Cerebellar cortex (tissue), 1 donor: ENCODE measurements at regions not wholly inside any gene's neighbourhood (a gene's known extent, or its start where the extent isn't known, plus 50 kb on each side); places are given as distances from the start of the nearest gene placed in this dataset.

ENCODE experiments used
- DNase-seq: peaks from one replicate; pipeline ENCODE4 v3.0.0-alpha.2; 2015; ENCODE audit warnings: low spot score

DNA sequence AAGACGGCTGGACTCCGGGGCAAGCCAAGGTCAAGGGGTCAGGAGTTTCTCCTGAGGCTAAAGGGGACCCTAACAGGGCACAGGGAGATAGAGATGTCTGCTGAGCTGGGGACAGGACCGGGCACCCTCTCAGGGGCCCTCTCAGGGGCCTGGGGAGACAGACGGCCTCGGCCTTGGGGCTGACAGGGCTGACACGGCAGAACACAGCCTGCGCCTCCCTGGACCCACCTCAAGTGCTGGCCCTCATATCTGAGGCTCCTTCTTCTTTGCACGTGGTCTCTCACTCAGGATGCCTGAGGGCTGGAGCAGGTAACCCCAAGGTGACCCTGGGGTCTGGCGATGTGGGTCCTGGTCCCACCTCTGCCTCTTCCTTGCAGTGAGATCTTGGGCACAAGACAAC lies 186.9 kb upstream of the TNRC6C start:
- no peak for DNase-seq

DNA sequence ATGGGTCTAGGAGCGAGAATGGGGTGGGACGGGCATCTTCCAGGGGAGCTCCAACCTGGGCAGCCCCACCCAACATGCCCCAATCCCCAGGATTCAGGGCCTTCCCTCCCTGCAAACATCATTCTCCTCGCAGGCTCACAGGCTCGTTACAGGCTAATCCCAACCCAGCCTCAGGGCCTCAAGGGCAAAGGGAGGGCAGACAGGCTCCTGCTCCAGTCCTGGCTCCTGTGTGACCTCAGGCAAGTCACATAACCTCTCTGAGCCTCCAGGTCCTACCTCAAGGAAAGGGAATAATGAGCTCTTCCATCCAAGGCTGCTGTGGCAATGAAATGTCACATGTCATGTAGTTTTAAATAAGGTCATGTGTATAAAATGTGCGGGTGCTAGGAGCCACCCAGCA lies 186.5 kb upstream of the TNRC6C start:
- DNase-seq, result no peak

DNA sequence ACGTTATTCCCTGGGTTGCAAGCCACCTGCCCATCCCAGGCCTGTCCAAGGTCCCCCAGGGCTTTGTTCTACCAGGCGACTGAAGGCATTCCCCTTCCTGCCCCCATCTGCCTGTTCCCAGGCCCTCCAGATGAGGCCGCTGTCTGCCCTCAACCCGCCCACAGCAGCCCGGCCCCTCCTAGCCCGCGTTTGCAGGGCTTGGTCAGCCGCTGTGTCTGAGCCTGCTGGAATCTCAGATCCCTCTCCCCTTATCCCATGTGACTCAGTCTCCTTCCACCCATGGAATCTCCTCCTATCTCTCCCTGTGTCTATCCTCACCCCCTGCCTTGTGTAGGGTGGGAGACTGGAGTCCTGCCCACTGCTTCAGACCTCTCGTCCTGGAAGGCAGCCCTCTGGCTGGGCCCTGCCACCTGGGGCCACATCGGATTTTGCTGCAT lies 186.0 kb upstream of the TNRC6C start:
- peak; percentile 43 for DNase-seq

DNA sequence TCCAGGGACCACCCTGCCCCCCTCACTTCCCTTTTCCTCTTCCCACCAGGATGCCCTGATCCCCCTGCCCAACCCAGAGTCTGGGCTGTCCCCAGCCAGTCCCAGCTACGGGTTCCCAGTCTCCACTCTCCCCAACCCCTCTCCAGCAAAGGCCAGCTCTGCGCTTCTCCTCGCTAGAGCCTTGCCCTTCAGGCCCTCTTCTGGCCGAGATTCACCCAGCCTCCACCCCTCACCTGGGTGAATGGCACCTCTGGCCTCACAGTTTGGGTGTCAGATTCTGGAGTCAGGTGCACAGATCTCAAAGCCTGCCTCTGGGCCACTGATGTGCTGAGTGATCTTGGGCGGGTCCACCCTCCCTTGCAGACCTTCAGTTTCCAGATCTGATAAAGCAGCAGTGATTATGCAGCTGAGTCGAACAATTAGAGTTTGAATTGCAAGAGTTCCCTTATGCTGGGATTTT lies 185.6 kb upstream of the TNRC6C start:
- DNase-seq, result no peak

DNA sequence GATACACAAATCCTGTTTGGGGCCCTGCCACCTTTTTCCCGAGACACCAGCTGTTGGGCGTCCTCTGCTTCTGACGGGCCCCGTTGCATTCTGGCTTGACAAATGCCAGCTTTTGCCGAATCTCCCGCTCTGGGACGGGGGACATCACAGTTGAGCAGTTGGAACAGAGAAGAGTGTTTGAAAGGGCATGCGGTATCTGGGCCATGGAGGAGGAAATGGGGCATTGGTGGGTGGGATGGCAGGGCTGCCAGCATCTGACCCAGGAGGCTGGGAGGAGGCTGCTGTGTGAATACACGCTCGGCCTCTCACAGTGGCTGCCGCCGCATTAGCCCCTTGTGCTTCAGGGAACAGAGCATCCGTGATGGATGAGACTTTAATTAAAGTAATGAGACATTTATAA lies 184.3 kb upstream of the TNRC6C start:
- DNase-seq, result no peak

DNA sequence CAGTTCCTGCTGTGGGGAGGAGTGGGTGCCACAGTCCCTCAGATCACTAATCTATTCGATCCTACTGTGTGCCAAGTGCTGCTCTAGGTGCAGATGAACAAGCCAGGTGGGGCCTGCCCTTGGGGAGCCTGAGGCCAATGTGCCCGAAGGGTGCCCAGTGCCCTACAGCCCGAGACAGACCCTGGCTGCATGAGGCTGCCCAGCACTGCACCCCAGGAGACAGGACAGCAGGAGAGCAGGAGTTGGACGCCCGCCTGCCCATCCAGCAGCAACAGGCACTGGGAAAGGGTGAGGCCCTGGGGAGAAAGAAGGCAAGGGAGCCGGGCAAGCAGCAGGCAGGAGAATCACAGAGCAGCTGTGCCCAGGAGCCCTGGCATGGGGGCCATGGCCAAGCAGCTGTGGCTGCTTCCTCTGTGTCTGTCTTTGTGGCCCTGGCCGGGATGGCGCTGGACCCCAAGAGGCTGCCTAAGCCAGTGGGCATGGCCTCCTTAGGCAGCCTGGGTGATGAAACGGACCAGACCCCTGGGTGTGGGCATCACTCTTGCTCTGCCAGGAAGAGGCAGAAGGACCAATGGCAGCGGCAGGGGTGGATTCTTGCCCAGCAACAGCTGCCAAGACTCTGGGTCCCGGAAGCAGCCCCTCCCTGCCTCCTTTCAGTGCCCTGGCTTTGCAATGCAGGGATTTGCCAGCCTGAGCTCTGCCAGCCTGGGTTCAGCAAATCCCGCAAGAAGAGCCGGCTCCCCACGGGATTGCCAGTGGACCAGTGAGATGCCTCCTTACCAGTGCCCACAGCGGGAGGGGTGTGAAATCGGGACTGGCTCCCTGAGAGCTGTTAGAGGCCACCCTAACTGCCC lies 179.6 kb upstream of the TNRC6C start:
- DNase-seq, result peak; percentile 68

DNA sequence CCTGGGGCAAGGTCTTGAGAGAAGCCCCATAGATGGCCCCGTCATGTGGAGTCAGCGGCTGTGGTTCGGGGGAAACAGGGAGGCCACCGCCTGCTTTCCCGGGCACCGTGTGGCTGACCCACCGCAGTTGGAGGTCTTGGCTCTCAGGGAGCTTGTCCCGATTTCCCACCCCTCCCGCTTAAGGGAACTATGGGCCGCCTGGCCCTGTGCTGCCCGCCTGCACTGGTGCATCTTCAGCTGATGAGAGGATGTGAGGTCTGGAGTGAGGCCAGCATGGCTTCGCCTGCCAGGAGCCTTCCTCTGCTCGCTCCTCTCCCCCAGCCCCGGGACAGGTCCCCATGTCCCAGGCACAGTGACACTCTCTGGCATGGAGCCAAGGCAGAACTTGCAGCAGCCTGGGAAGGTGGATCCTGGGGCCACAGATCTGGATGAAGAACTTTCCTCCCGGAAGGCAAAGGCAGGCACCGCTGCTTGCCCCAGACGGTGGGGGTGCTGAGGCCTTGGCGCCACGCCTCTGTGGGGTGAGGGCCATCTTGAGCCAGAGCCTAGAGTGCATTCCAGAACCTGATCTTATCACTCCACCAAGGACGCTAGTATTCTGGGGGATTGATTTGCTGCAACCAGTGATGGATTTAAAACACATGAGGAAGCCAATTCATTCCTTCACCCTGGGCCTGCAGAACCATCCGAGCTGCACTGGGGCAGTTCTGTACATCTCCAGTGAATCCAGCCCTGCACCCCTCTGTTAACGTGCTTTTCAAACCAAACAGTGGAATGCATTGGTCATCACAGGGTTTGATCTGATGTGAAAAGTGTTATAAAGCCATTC lies 178.6 kb upstream of the TNRC6C start:
- DNase-seq, result peak; percentile 44

DNA sequence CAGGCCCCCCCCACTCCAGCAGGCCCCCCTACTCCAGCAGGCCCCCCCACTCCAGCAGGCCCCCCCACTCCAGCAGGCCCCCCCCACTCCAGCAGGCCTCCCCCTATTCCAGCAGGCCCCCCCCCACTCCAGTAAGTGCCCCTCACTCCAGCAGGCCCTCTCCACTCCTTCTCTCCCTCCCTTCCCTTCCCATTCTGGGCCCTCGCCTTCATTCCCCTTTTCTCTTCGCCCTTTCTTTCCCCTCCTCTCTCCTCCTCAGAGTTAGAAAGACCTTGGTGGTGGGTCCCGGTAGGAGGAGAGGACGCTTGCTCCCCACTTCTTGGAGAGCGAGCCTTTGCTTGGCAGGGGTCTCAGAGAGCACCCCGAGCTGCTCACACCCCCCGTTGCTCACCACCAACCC lies 177.0 kb upstream of the TNRC6C start:
- DNase-seq, result no peak

DNA sequence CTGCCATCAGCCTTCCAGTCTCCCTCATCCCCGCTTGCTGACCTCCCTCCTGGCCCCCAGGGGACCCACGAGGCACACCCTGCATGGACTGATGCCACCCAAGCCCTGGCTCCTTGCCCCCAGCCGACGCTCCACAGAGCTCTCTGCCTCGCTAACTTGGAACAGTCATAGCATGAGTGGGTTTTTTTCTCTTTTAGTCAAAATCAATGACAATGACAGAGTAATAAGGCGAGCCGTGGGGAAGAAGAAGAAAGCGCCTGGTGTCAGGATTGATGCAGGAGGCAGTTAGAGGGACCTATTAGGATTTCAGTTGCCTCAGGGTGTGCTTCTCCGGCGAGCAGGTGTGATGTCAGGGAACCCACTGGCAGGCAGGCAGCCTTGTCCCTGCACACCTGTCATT lies 176.3 kb upstream of the TNRC6C start:
- no peak for DNase-seq

DNA sequence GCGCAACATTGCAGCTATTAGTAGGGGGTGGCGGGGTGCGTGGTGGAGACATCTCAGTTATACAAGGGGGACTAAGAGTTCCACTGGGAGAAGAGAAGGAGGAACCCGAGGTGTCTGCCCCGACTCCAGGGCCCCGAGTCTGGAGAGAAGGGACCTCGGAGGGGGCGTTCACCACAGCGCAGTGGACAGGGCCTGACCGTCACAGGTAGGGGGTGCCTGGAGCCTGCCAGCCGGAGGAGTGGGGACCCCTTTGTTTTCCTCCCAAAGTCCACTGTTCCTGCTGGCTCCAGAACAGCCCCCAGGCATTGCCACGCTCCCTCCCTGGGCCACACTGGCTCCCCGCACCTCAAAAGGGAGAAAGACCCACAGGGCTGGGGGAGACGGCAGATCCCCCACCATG lies 175.9 kb upstream of the TNRC6C start:
- no peak for DNase-seq

DNA sequence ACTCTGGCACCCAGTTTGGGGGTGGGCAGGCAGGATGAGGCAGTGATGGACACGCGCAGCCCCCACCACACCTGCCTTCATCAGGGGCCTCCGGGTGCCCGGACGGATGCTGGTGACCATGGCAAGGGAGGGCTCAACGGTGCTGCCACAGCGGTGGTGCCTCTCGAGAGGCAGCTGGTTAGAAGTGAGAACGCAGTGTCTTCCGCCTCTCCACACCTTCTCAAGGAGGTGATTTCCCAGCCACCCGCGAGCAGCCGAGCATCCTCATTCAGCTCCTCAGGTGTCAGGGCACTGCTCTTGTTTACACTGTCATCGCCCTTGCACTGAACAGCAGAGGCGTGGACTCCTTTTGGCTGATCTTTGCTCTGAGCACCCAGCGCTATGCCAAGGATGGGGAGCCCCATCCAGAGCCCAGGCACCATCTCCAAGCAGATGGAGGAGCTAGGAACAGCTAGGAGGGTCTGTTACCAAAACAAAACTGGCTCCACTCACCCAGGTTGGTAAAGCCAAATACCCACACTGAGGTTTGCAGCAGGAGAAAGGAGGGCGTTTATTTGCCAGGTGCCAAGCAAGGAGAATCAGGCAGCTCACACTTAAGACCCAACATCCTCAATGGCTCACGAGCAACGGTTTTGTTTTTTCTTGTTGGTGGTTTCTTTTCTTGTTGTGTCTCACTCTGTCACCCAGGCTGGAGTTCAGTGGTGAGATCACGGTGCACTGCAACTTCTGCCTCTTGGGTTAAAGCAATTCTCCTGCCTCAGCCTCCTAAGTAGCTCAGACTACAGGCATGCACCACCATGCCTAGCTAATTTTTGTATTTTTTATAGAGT lies 174.3 kb upstream of the TNRC6C start:
- DNase-seq, result no peak

DNA sequence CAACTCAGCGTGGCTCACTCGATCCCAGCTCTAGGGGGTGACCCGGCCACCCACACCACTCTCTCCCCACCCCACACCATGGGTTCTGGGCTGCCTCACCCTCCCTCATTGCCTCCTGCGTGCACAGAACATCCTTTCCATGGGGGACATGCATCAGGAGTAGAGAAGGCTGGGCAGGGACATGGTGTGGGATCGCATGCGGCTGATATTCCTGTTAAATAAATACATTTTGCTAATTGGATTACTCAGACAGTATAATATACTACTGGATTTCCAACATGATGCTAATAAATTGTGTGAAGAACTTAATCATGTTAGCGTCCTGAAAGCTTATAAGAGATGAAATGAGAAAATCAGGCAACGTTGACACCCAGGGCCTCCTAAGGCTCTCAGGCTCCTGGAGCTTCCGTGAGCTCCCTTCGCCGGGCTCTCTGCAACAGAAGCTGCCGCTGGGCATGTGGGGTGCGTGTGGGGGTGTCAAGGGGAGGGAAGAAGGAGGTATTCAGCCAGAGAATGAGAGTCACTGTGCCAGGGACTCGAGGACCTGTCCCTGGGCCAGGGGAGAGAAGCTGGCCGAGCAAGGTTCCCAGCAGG lies 173.1 kb upstream of the TNRC6C start:
- DNase-seq, result no peak

DNA sequence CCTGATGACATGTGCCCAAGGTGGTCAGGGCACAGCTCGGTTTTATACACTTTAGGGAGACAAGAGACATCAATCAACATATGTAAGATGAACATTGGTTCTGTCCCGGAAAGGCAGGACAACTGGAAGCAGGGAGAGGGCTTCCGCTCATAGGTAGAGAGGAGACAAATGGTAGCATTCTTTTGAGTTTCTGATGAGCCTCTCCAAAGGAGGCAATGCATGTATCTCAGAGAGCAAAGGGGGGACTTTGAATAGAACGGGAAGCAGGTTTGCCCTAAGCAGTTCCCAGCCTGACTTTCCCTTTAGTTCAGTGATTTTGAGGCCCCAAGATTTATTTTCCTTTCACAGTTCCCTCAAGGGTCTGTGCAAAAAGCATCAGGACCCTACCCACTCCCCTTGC lies 172.4 kb upstream of the TNRC6C start:
- no peak for DNase-seq

DNA sequence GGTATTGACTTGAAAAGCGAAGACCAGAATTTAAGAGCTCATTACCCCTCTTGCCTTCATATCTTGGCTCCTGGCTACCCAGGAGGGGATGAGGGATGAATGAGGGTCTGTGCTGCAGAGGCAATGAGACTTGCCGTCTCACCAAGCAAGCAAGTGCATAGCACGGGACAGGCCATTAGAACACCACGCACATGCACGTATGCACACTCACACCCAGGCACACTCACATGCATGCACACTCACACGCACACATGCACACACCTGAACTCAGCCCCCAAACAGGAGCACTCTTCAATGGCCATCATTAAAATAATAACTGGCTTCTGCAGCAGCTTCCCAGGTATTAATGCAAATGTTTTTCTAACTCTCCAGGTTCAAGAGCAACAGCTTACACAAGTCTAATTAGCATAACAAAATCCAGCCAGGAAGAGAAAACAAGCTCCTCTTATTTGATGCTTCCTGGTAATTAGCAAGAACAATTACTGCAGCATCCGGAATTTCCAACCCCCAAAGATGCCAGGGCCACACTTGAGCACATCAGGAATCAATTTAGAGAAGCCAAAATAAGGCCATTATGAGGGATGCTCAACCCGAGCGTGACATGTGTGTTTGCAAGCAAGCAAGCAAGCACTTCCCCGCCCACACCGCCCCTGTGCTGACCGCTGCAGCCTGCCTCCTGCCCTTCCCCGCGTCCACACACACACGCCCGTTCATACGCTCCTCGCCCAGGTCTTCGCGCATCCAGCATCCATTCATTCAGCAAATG lies 171.6 kb upstream of the TNRC6C start:
- DNase-seq, result no peak

DNA sequence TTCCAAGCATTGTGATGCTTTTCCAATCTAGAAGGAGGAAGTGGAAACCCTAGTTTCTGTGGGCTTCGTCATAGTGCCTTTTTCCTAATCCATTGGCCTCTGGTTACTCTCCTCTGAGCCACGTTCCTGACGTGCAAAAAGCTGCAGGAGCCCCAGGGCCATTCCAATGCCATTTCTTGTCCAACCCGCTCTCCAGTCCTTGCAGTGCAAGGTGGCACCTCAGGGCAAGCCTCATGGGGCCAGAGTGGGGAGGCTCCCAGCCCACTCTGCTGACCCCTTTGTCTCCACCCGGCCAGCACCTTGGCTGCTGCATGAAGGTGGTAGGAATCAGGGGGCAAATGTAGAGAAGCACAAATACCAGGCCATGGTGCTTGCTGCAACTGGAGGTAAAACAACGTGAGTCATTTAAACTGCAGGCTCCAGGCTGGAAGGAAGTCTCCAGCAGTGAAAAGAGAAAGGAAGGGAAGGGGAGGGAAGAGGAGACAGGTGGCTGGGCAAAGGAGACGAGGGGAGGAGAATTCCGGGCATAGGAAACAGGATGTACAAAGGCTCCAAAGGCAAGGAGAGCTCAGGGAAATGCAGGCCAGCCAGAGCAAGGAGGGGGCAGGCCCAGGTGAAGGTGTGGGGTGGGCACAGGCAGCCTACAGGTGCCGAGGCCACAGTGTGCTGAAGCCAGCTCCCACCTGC lies 168.2 kb upstream of the TNRC6C start:
- peak; percentile 50 for DNase-seq

DNA sequence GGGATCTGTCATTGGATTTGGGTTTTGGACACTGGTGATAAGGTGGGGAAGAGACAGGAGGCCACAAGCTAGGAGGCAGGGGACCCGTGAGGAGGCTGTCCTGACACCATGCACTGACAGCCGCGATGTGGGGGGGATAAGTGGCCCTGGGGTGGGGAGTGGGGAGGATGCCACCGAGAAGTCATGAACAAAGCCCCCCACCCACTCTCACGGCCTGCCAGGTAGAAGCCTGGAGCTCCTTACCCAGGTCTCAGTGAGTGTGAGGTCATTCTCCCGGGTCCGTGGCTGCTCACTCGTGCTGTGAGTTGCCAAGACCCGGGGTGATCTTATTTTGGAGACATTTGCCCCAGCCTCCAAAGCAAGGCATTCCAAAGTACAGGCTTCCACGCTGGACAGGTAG lies 165.9 kb upstream of the TNRC6C start:
- no peak for DNase-seq

DNA sequence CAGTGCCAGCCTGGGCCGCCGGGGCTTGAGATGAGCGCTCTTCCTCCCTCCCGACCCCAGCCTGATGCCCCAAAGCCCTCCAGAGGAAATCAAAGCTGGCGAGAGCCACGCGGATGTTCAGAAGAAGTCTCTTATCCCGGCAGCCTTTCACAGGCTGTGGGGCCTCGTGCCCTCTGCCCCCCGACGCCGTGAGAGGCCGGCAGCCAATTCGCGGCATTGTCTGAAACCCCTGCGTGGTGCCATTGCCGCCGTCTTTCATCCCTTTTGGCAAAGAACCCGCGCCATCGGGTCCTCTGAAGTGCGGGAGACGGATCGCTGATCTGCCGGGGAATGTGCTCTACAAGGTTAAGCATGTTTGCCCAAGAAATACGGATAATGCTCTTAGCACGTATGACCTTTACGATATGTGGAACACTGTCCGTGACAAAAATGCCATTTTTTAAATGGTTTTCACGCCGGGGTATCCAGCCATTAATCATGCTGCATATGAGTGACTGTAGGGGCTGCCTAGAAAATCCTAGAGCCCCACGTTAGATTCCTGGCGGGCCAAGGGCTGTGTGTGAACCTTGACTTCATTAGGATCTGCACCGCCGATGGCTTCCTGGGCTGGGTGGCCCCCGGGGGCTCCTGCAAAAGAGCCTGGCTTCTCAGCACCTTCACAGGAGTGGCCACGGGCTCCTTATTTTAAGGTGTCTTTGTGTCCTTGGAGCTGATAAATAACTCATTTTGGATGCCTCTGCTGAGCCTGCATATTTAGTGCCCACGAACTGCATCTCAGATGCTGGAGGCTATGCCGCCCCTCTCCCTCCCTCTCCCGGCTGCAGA lies 165.1 kb upstream of the TNRC6C start:
- DNase-seq, result no peak

DNA sequence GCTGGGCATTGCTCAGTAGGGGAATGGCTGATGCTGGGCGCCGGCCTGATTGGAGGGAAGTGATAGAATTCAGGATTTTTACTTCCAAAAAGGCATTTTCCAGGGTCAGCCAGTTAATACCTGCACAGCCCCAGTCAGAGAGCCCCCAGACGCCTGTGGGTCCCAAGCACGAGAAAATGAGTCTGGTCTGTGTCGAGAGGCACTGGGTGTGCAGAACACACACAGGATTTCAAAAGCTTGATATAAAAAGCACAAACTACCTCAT lies 164.6 kb upstream of the TNRC6C start:
- no peak for DNase-seq

DNA sequence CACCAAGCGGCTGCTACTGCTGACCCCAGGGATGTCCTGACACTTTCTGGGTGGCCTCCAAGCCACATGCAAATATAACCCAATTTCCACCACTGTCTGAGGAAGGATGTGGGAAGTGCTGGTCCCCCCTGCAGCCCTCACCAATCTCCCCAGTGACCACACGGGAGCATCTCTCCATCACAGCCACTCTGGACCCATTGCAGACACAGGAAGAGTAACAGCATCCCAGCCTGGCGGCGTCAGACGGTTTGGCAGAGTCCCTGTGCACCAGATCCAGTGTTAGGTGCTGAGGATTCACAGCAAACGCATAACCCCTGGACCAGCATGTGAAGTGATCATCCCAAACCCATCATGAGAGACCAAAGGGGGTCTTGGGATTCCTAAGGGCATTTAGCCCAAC lies 163.7 kb upstream of the TNRC6C start:
- DNase-seq, result no peak

DNA sequence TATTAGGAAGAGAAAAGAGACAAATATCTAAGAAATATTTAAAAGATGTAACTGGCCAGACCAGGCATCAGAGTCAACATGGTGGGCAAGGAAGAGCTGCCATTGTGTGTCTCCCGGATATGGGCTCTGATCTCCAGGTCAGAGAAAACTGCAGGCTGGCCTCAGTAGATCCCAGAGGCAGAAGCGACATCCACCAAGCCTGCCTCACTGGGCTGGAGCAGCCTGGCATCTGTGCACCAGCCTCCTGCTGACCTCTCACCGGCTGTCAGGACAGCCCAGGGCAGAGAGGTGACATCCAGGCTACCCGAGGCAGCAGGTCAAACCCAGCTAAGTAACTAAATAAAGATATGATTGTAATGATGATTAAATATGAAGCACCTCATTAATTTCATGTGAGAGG lies 162.8 kb upstream of the TNRC6C start:
- DNase-seq, result no peak
